Upper lobe of right lung (tissue), 1 donor: ENCODE measurements at regions not wholly inside any gene's neighbourhood (a gene's known extent, or its start where the extent isn't known, plus 50 kb on each side); places are given as distances from the start of the nearest gene placed in this dataset.

Source experiments
- ATAC-seq: fragments of 200-7000 bp; cut with Tn5 transposase; one replicate; pipeline ENCODE4 v1.9.1; 2020; ENCODE audit warnings: mild to moderate bottlenecking, moderate library complexity
- DNase-seq: peaks from one replicate; pipeline ENCODE4 v3.0.0-alpha.2; 2020
- H3K27ac ChIP-seq: fragments of 200-600 bp; one replicate; pipeline ENCODE4 v1.8.0; 2022
- H3K27me3 ChIP-seq: fragments of 200-600 bp; one replicate; pipeline ENCODE4 v1.8.0; 2022; ENCODE audit warnings: mild to moderate bottlenecking
- H3K36me3 ChIP-seq: fragments of 200-600 bp; one replicate; pipeline ENCODE4 v1.8.0; 2022
- H3K4me1 ChIP-seq: fragments of 200-600 bp; one replicate; pipeline ENCODE4 v1.8.0; 2022
- H3K4me3 ChIP-seq: fragments of 200-600 bp; one replicate; pipeline ENCODE4 v1.8.0; 2022; ENCODE audit warnings: mild to moderate bottlenecking
- H3K9me3 ChIP-seq: fragments of 200-600 bp; one replicate; pipeline ENCODE4 v1.8.0; 2022
- intact Hi-C: fragments of 100-400 bp; cut with DNase I; formaldehyde crosslinking; loops from one replicate; pipeline ENCODE4 v1.11.0; 2022
- TF ChIP-seq, protein P1 (sequence below): fragments of 200-600 bp; IDR thresholded peaks from one replicate; pipeline ENCODE4 v1.8.0; 2022; ENCODE audit warnings: antibody characterized with exemption
- donor health status: DM: no; HTN: yes; CAD: no; lungs with severe emphysema.

GRCh38 chr4:96986816-96987215 lies 1146.9 kb downstream of the PDHA2 start:
- H3K27ac ChIP-seq: no peak overlapping the region
- TF ChIP-seq, protein P1, sequence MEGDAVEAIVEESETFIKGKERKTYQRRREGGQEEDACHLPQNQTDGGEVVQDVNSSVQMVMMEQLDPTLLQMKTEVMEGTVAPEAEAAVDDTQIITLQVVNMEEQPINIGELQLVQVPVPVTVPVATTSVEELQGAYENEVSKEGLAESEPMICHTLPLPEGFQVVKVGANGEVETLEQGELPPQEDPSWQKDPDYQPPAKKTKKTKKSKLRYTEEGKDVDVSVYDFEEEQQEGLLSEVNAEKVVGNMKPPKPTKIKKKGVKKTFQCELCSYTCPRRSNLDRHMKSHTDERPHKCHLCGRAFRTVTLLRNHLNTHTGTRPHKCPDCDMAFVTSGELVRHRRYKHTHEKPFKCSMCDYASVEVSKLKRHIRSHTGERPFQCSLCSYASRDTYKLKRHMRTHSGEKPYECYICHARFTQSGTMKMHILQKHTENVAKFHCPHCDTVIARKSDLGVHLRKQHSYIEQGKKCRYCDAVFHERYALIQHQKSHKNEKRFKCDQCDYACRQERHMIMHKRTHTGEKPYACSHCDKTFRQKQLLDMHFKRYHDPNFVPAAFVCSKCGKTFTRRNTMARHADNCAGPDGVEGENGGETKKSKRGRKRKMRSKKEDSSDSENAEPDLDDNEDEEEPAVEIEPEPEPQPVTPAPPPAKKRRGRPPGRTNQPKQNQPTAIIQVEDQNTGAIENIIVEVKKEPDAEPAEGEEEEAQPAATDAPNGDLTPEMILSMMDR: no peak
- no peaks in the 10 kb centered on the region for H3K9me3 ChIP-seq
- intact Hi-C loops: no loop called here
- no peak for DNase-seq
- no peaks in the 10 kb centered on the region for H3K27me3 ChIP-seq
- no peaks in the 10 kb centered on the region for H3K4me1 ChIP-seq
- no peak overlapping the region for H3K4me3 ChIP-seq
- H3K36me3 ChIP-seq: no peaks in the 10 kb centered on the region
- no peak for ATAC-seq

DNA sequence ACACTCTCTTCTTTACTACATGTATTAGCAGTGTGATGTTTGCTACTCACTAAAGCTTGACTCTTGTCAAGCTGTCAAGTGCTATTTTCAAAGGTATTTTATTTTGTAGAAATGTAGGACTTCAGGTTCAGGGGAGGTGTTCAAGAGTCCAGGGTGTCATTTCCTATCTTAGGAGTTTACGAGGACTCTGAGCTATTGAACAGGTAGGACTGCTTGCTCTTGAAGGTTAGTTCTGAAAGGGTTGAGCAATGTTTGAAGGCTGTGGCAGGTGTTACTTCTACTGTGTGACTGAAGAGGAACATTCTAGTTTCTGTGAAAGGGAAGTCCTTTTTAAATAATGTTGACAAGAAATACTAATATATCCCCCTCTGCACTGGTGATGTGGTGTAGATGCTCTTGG lies 1151.2 kb downstream of the PDHA2 start:
- ATAC-seq (peak; percentile 45), DNase-seq (no peak)
- Histone ChIP-seq H3K36me3 (no peaks in the 10 kb centered on the region), H3K27me3 (no peaks in the 10 kb centered on the region), H3K4me3 (no peak overlapping the region), H3K4me1 (no peaks in the 10 kb centered on the region), H3K27ac (no peak overlapping the region), H3K9me3 (no peaks in the 10 kb centered on the region)
- TF ChIP-seq, protein P1: no peak
- intact Hi-C loops: no loop called here

- ATAC-seq (no peak), DNase-seq (no peak)
- Histone ChIP-seq H3K27me3 (no peaks in the 10 kb centered on the region), H3K27ac (no peak overlapping the region), H3K9me3 (no peaks in the 10 kb centered on the region), H3K4me1 (no peaks in the 10 kb centered on the region), H3K36me3 (no peaks in the 10 kb centered on the region), H3K4me3 (no peak overlapping the region)
- TF ChIP-seq, protein P1: no peak
- intact Hi-C loops: no loop called here
Measured at GRCh38 chr4:96992443-96992842, 1150.8 kb downstream of the STPG2 start.

DNA sequence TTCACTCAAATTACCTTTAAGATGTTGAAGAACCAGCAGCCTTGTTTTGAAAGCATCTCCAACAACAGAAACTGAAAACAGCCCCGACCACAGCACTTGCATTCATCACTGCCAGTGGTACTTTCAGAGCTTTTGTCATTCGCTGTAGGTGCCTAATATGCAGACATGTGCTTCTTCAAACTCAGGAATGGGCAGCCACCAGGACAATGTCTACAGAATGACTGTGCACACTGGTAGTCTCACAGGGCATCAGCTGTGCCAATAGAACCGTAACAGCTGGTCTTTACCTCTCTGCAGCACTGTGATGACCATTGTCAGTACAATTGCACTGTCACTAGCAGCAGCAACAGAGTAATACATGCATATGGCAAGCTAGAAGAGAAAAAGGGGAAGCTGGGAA lies 1149.7 kb downstream of the STPG2 start:
- TF ChIP-seq, protein P1: no peak
- no peaks in the 10 kb centered on the region for H3K36me3 ChIP-seq
- H3K27ac ChIP-seq: no peak overlapping the region
- no peak overlapping the region for H3K4me3 ChIP-seq
- no peaks in the 10 kb centered on the region for H3K4me1 ChIP-seq
- intact Hi-C loops: no loop called here
- no peaks in the 10 kb centered on the region for H3K9me3 ChIP-seq
- DNase-seq (no peak), ATAC-seq (no peak)
- no peaks in the 10 kb centered on the region for H3K27me3 ChIP-seq

- intact Hi-C loops: no loop called here
- no peaks in the 10 kb centered on the region for H3K27me3 ChIP-seq
- DNase-seq: no peak
- H3K9me3 ChIP-seq: no peaks in the 10 kb centered on the region
- TF ChIP-seq, protein P1: no peak
- H3K36me3 ChIP-seq: no peaks in the 10 kb centered on the region
- no peak overlapping the region for H3K4me3 ChIP-seq
- no peak overlapping the region for H3K27ac ChIP-seq
- ATAC-seq: no peak
- H3K4me1 ChIP-seq: no peaks in the 10 kb centered on the region
Measured at GRCh38 chr4:97003715-97004114, 1139.6 kb downstream of the STPG2 start.

DNA sequence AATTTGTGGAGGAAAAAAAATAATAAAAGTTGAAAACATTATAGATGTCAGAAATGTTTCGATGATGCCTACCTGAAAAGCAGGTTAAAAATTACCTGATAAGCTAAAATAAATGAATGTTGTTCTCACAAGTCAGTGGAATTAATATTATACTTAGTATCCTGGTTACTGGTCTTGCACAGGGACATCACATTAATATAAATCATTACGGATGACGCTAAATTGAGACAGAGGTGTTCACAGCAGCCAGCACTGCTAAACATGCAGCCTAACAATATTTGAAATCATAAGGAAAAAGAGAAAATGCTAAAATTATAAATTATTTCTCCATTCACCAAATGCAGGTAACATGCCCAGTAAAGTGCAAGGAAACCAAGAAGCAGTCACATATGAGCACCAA lies 1130.0 kb downstream of the STPG2 start:
- no peak overlapping the region for H3K4me3 ChIP-seq
- no peaks in the 10 kb centered on the region for H3K27me3 ChIP-seq
- TF ChIP-seq, protein P1: no peak
- ATAC-seq (no peak), DNase-seq (no peak)
- intact Hi-C loops: no loop called here
- H3K36me3 ChIP-seq: no peaks in the 10 kb centered on the region
- no peaks in the 10 kb centered on the region for H3K9me3 ChIP-seq
- no peak overlapping the region for H3K27ac ChIP-seq
- H3K4me1 ChIP-seq: no peaks in the 10 kb centered on the region
